SU-DHL-6 (cell line): ENCODE measurements at regions not wholly inside any gene's neighbourhood (a gene's known extent, or its start where the extent isn't known, plus 50 kb on each side); places are given as distances from the start of the nearest gene placed in this dataset.

ENCODE experiments used
- EZH2phosphoT487 ChIP-seq: fragments of 200-600 bp; sonication (generic), shearing (Covaris generic); conservative IDR thresholded peaks from 2 replicates; pipeline ENCODE4 v1.6.1; 2018; ENCODE audit warnings: mild to moderate bottlenecking, antibody characterized with exemption, low read length, moderate library complexity, mixed read lengths
- TF ChIP-seq, protein P1 (sequence below): fragments of 200-600 bp; sonication (generic); IDR thresholded peaks from one replicate; pipeline ENCODE4 v1.5.1; 2017; ENCODE audit warnings: antibody characterized with exemption, mild to moderate bottlenecking, low read length, moderate library complexity; ENCODE audit not compliant: insufficient read depth, poor library complexity, severe bottlenecking

- TF ChIP-seq, protein P1, sequence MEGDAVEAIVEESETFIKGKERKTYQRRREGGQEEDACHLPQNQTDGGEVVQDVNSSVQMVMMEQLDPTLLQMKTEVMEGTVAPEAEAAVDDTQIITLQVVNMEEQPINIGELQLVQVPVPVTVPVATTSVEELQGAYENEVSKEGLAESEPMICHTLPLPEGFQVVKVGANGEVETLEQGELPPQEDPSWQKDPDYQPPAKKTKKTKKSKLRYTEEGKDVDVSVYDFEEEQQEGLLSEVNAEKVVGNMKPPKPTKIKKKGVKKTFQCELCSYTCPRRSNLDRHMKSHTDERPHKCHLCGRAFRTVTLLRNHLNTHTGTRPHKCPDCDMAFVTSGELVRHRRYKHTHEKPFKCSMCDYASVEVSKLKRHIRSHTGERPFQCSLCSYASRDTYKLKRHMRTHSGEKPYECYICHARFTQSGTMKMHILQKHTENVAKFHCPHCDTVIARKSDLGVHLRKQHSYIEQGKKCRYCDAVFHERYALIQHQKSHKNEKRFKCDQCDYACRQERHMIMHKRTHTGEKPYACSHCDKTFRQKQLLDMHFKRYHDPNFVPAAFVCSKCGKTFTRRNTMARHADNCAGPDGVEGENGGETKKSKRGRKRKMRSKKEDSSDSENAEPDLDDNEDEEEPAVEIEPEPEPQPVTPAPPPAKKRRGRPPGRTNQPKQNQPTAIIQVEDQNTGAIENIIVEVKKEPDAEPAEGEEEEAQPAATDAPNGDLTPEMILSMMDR = no peak
- TF ChIP-seq EZH2phosphoT487 = no peak
Measured at GRCh38 chr6:137728386-137729349, 138.4 kb upstream of the TNFAIP3 start.
